Keratinocyte (primary cell): ENCODE measurements at regions not wholly inside any gene's neighbourhood (a gene's known extent, or its start where the extent isn't known, plus 50 kb on each side); places are given as distances from the start of the nearest gene placed in this dataset.

Source experiments
- EZH2 ChIP-seq: IDR thresholded peaks from one replicate; pipeline ENCODE4 v1.6.1; 2012; ENCODE audit warnings: inconsistent platforms, mild to moderate bottlenecking, low read length, moderate library complexity
- TF ChIP-seq, protein P1 (sequence below), 3 experiments: IDR thresholded peaks in 1 of 3; conservative IDR thresholded peaks in 1 of 3; optimal IDR thresholded peaks in 1 of 3; 2 replicates in 2 of 3; 3 replicates in 1 of 3; pipeline versions ENCODE3 to v1.5.1; 2011; ENCODE audit warnings: low read length in 3 of 3, mild to moderate bottlenecking in 3 of 3, moderate library complexity in 2 of 3, control low read depth in 1 of 3, inconsistent platforms in 1 of 3; ENCODE audit not compliant: insufficient read depth in 2 of 3; ENCODE audit errors: extremely low read depth in 1 of 3

DNA sequence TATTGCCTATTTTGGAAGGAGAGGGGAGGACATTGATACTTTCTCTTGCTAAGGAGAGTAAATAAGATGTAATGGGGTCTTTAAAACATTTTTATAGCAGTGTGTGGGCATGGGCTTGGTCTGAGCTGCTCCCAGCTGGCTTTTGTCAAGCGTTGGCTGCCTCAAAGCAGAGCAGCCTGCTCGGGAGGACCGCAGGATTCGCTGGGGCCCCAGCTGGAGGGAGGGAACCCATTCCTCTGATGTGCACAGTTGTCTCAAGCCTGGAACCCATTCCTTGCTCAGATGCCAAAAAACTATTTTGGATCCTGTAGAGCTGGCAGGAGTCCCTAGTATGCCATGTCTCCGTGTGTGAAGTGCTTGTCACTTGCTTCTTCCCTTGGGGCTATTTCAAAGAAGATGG, 59.4 kb upstream of the RMDN2 start:
- TF ChIP-seq, protein P1, sequence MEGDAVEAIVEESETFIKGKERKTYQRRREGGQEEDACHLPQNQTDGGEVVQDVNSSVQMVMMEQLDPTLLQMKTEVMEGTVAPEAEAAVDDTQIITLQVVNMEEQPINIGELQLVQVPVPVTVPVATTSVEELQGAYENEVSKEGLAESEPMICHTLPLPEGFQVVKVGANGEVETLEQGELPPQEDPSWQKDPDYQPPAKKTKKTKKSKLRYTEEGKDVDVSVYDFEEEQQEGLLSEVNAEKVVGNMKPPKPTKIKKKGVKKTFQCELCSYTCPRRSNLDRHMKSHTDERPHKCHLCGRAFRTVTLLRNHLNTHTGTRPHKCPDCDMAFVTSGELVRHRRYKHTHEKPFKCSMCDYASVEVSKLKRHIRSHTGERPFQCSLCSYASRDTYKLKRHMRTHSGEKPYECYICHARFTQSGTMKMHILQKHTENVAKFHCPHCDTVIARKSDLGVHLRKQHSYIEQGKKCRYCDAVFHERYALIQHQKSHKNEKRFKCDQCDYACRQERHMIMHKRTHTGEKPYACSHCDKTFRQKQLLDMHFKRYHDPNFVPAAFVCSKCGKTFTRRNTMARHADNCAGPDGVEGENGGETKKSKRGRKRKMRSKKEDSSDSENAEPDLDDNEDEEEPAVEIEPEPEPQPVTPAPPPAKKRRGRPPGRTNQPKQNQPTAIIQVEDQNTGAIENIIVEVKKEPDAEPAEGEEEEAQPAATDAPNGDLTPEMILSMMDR (optimal IDR thresholded peaks at IDR 0.05 in 1 of 3, IDR thresholded peaks at IDR 0.05 in 1 of 3, conservative IDR thresholded peaks at IDR 0.05 in 1 of 3; ENCODE audit: extremely low read depth in 1 of 3, insufficient read depth in 2 of 3, low read length in 3 of 3): no peak
- TF ChIP-seq EZH2: no peak
